Stimulated activated CD4-positive, alpha-beta T cell treated with anti-CD3 and anti-CD28 coated beads, Interleukin-4, amount 100 ng/mL, for 48 hours (primary cell): ENCODE measurements at regions not wholly inside any gene's neighbourhood (a gene's known extent, or its start where the extent isn't known, plus 50 kb on each side); places are given as distances from the start of the nearest gene placed in this dataset.

Experiments used
- DNase-seq, 2 donors: peaks; one replicate each; pipeline ENCODE4 v3.0.0-alpha.2; 2020; ENCODE audit warnings: low read depth in 2 of 2

DNA sequence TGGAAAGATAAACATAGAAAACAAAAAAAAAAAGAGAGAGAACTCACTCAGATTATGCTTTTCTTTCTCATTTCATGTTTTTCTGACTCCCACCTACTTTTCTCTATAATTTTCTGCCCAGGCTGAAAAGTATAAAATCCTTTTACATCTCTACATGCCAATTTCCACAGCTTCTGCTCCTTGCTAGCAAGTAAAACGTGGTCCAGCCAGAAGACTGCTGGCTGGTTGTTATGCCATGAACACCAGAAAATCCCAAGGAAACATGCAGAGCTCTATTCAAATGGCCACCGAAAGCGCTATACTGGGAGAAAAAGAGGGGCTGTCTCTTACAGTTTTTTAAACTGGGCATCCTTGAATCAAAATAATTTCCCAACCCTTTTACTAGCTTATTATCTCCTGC is 512.8 kb upstream of the ID4 start:
- DNase-seq: no peak

- no peak for DNase-seq
Observed at GRCh38 chr6:19325335-19325789, 511.8 kb upstream of the ID4 start.

- DNase-seq: no peak
Observed at GRCh38 chr6:19327241-19327640, 509.9 kb upstream of the ID4 start.

DNA sequence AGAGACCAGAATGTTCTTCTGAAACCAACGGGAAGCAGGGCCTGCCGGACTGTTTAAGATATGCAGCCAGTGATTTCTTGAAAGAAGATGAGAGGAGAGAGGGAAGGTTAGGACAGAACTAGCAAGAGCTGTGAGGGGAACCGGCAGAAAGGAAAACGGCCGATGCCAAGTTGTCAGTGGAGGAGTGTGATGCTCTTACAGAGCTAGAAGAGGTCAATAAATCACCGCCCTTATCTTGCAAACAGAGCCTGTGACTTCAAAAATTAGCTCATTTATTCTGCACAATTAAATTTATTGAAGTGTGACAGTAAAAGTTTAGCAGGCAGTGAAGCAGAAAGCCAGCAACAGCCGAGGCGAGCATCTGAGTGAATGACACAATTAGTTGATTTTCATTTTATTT is 509.5 kb upstream of the ID4 start:
- no peak for DNase-seq

DNA sequence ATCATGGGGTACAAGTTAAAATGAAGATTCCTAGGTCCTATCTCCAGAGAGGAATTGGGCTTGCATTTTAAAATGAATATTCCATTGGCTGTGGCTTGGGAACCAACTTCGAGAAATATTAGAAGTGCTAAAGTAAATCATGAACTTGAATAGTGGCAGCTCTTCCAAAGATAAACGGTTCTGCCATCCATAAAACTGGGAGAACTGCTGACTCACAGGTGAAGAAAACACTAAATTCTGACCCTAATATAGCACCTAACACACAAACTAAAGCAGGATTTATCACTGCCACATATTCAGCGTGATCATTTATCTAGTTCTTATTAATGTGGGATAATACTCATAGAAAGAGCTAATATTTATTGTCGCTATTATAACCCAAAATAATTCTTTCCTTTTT is 508.1 kb upstream of the ID4 start:
- no peak for DNase-seq

- no peak for DNase-seq
Observed at GRCh38 chr6:19331089-19331488, 506.1 kb upstream of the ID4 start.

DNA sequence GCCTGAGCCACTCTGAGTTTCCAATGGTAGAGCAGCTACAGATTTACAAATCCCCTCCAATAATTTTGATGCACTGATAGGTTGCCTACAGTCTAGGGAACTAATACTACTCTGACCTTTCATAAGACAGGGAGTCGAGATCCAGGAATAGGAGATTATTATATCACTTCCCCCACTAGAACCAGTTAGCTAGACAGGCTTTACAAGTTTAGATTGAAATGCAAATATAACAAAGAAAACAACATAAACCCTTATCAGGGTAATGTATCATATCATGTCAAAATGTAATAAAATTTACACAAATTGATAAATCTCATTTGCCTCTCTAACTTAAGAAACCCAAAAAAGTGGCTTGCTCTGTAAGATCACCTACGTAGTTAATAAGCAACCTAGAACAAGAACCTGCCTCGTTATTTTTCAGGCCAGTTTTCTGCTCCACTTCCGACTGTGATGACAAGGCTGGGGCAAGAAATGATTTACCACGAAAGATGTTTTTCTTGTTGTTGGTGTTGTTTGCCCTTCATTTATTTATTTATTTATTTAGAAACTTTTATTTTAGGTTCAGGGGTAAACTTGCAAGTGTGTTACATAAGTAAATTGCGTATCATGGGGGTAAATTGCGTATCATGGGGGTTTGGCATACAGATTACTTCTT is 504.2 kb upstream of the ID4 start:
- DNase-seq: no peak

GRCh38 chr6:19333936-19334335 is 503.2 kb upstream of the ID4 start:
- DNase-seq: no peak

GRCh38 chr6:19336579-19336978 is 500.6 kb upstream of the ID4 start:
- DNase-seq: no peak

- no peak for DNase-seq
Observed at GRCh38 chr6:19337101-19337500, 500.1 kb upstream of the ID4 start.

- no peak for DNase-seq
Observed at GRCh38 chr6:19342616-19343015, 494.6 kb upstream of the ID4 start.

- DNase-seq: no peak
Observed at GRCh38 chr6:19349429-19349828, 487.7 kb upstream of the ID4 start.

DNA sequence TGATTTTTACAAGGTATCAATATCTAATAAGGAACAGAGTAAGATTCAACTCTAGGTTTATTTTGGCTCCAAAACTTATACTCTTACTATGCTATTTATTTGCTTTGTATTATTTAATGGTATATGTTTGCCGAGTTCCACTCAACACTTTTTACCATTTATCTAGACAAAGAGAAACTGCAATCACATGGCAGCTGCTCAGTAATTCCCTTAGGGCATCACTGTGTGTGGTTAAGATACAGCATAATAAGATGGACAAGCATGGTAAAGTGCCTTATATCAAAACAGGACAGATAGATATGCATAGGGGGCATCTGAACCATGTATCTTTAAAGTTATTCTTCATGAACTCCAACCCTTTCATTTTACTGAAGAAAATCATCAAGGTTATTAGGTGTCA is 483.0 kb upstream of the ID4 start:
- DNase-seq: no peak

- no peak for DNase-seq
Observed at GRCh38 chr6:19356692-19357091, 480.5 kb upstream of the ID4 start.

- no peak for DNase-seq
Observed at GRCh38 chr6:19362396-19362795, 474.8 kb upstream of the ID4 start.

DNA sequence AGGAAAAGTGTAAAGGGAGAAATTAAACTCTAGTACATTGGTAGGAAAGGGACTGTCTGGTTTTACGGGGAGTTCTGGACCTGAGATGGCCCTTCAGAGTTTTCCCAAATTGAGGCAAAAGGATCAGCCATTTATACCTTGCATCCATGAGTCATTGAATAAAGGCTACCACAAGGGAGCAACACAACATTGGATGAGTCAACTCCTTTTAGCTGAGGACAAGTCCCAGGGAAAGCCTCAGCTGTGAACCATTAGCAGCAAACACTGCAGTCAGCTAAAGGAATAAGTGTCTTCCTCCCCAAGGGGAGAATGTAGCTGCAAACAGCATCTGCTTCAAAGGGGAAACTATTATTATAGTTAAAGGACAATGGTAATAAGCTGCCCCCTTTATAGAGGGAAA is 468.7 kb upstream of the ID4 start:
- DNase-seq: no peak

DNA sequence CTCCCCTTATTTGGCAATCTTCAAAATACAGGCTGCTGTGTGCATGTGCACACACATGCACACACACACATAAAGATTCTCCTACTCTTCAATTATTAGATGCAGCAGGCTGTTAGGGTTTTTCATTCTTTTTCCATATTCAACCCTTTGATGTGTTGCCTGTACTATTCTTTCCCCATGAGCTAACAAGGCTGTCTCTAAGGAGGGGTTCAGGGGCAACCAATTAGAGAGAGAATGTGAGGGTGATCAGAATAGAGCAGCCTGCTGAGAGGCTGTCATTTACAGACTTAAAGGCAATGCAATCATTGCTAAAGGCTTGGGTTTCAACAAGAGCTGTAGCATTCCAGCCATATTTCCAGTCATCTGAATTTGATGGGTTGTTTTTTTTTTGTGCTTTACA is 467.4 kb upstream of the ID4 start:
- DNase-seq: no peak

DNA sequence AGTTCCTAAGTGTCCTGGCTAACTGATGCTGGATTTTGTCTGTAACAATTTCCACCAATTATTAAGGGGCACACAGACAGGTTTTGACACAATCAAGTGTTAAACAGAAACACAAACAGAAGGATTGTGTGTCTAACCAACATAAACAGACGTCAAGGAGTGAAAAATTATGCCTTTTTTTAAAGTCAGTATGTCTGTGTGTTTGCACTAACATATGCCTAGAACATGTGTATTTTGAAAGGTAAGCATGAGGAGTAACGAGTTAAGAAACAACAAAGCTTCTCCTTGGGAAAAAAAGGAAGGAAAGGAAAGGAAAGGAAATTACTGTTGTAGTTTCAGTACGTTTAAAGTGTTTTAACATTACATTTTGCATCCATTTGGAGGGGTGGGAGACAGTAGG is 466.3 kb upstream of the ID4 start:
- no peak for DNase-seq

DNA sequence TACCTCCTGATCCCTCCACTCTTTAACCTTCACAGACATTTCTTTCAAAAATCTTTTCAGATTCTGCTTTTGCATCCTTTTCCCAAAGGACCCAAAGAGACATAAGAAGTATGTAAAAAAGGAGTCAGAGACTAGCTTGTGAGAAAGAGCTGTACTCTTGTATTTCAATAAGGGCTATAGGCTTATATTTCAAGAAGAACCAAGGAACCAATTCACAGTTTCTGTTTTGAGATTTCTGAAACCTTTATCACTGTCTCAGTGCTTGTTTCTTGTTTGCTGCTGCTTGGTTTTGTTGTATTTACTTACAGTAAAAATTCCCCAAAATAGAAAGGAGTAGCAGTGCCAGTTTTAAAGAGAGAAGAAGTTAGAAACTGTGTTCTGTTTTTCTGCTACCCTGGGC is 461.6 kb upstream of the ID4 start:
- no peak for DNase-seq

DNA sequence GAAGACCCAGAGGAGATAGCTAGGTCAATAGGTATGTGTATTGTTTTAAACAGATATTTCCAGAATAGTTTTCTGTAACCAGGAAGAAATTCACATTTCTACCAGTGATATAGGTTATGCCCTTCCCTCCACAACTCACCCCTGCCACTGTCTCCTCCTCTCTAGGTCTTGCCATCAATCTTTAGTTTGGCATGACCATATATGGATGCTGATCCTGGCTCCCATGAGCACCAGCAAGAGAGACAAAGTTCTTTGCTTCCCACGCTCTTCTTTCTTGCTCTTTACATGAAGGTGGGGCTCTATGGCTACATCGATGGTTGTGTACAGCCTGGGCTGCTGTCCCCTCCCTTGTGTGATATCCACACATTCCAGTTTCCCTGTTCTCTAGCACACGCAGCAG is 459.4 kb upstream of the ID4 start:
- no peak for DNase-seq

DNA sequence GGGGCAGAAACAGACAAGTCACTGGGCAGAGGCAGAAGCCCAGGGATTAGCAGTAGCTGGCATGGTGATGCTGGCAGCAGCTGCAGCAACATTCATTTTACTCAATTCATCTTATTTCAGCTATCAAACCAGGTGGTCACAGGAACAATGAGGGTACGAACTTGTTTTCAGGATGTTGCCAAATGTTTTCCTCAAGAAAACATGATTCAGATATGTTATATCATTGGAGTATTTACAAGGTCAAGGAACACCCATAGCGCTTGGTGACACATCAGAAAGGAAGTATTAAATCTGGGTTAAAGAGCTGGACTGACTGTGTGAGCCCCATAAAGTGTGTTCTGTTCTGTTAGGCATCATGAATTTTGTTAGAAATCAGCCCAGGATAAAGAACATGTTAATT is 456.9 kb upstream of the ID4 start:
- DNase-seq: no peak

- no peak for DNase-seq
Observed at GRCh38 chr6:19382676-19383075, 454.5 kb upstream of the ID4 start.

GRCh38 chr6:19391926-19392325 is 445.2 kb upstream of the ID4 start:
- no peak for DNase-seq

GRCh38 chr6:19394051-19394450 is 443.1 kb upstream of the ID4 start:
- DNase-seq: no peak
